ENCODE measurements at regions not wholly inside any gene's neighbourhood (a gene's known extent, or its start where the extent isn't known, plus 50 kb on each side); places are given as distances from the start of the nearest gene placed in this dataset.
"Not testable (repeated sequence)": the region's sequence is repeated elsewhere in the genome, so short reads cannot be mapped to it uniquely, and the experiment has no call there.

GRCh38 chr7:81407094-81407493 lies 362.8 kb downstream of the HGF start:
- no peaks in the 10 kb centered on the region for H3K36me3 ChIP-seq (ENCODE audit: control insufficient read depth in 5 of 5, insufficient read depth in 5 of 5, low read length in 5 of 5)
- H3K4me3 ChIP-seq (ENCODE audit: low read depth in 1 of 5, low read length in 5 of 5): no peak overlapping the region
- no peaks in the 10 kb centered on the region for H3K27me3 ChIP-seq (ENCODE audit: control insufficient read depth in 5 of 5, insufficient read depth in 4 of 5, low read length in 5 of 5)
- H3K9ac ChIP-seq (ENCODE audit: low read length in 5 of 5): no peak overlapping the region
- no peak overlapping the region for H3K27ac ChIP-seq (ENCODE audit: low read depth, low read length)
- no peaks in the 10 kb centered on the region for H3K4me1 ChIP-seq (ENCODE audit: control insufficient read depth in 5 of 5, insufficient read depth in 5 of 5, low read length in 5 of 5)
- H3K9me3 ChIP-seq (ENCODE audit: control insufficient read depth in 5 of 5, low read length in 5 of 5): no peaks in the 10 kb centered on the region

GRCh38 chr7:81404669-81405068 lies 365.2 kb downstream of the HGF start:
- H3K36me3 ChIP-seq (ENCODE audit: control insufficient read depth in 5 of 5, insufficient read depth in 5 of 5, low read length in 5 of 5): no peaks in the 10 kb centered on the region

GRCh38 chr7:81402227-81402626 lies 367.6 kb downstream of the HGF start:
- H3K27me3 ChIP-seq (ENCODE audit: control insufficient read depth in 5 of 5, insufficient read depth in 4 of 5, low read length in 5 of 5): no peaks in the 10 kb centered on the region
- H3K36me3 ChIP-seq (ENCODE audit: control insufficient read depth in 5 of 5, insufficient read depth in 5 of 5, low read length in 5 of 5): no peaks in the 10 kb centered on the region
- no peak overlapping the region for H3K4me3 ChIP-seq (ENCODE audit: low read depth in 1 of 5, low read length in 5 of 5)
- no peak overlapping the region for H3K27ac ChIP-seq (ENCODE audit: low read depth, low read length)
- no peaks in the 10 kb centered on the region for H3K9me3 ChIP-seq (ENCODE audit: control insufficient read depth in 5 of 5, low read length in 5 of 5)
- H3K9ac ChIP-seq (ENCODE audit: low read length in 5 of 5): no peak overlapping the region
- H3K4me1 ChIP-seq (ENCODE audit: control insufficient read depth in 5 of 5, insufficient read depth in 5 of 5, low read length in 5 of 5): no peaks in the 10 kb centered on the region

More at GRCh38 chr7:81404669-81405068, 365.2 kb downstream of the HGF start:
- no peaks in the 10 kb centered on the region for H3K4me1 ChIP-seq (ENCODE audit: control insufficient read depth in 5 of 5, insufficient read depth in 5 of 5, low read length in 5 of 5)
- no peak overlapping the region for H3K9ac ChIP-seq (ENCODE audit: low read length in 5 of 5)
- no peaks in the 10 kb centered on the region for H3K27me3 ChIP-seq (ENCODE audit: control insufficient read depth in 5 of 5, insufficient read depth in 4 of 5, low read length in 5 of 5)
- H3K9me3 ChIP-seq (ENCODE audit: control insufficient read depth in 5 of 5, low read length in 5 of 5): no peaks in the 10 kb centered on the region
- H3K4me3 ChIP-seq (ENCODE audit: low read depth in 1 of 5, low read length in 5 of 5): no peak overlapping the region
- no peak overlapping the region for H3K27ac ChIP-seq (ENCODE audit: low read depth, low read length)

GRCh38 chr7:81399471-81399870 lies 370.4 kb downstream of the HGF start:
- Histone ChIP-seq H3K9ac (ENCODE audit: low read length in 5 of 5) (no peak overlapping the region), H3K27ac (ENCODE audit: low read depth, low read length) (no peak overlapping the region), H3K36me3 (ENCODE audit: control insufficient read depth in 5 of 5, insufficient read depth in 5 of 5, low read length in 5 of 5) (no peaks in the 10 kb centered on the region), H3K4me3 (ENCODE audit: low read depth in 1 of 5, low read length in 5 of 5) (no peak overlapping the region), H3K4me1 (ENCODE audit: control insufficient read depth in 5 of 5, insufficient read depth in 5 of 5, low read length in 5 of 5) (no peaks in the 10 kb centered on the region), H3K27me3 (ENCODE audit: control insufficient read depth in 5 of 5, insufficient read depth in 4 of 5, low read length in 5 of 5) (no peaks in the 10 kb centered on the region), H3K9me3 (ENCODE audit: control insufficient read depth in 5 of 5, low read length in 5 of 5) (no peaks in the 10 kb centered on the region)

- no peaks in the 10 kb centered on the region for H3K27me3 ChIP-seq (ENCODE audit: control insufficient read depth in 5 of 5, insufficient read depth in 4 of 5, low read length in 5 of 5)
- no peak overlapping the region for H3K9ac ChIP-seq (ENCODE audit: low read length in 5 of 5)
- no peak overlapping the region for H3K27ac ChIP-seq (ENCODE audit: low read depth, low read length)
- no peaks in the 10 kb centered on the region for H3K36me3 ChIP-seq (ENCODE audit: control insufficient read depth in 5 of 5, insufficient read depth in 5 of 5, low read length in 5 of 5)
- H3K4me1 ChIP-seq (ENCODE audit: control insufficient read depth in 5 of 5, insufficient read depth in 5 of 5, low read length in 5 of 5): no peaks in the 10 kb centered on the region
- no peaks in the 10 kb centered on the region for H3K9me3 ChIP-seq (ENCODE audit: control insufficient read depth in 5 of 5, low read length in 5 of 5)
- H3K4me3 ChIP-seq (ENCODE audit: low read depth in 1 of 5, low read length in 5 of 5): no peak overlapping the region
Observed at GRCh38 chr7:81394029-81394428, 375.8 kb downstream of the HGF start.

GRCh38 chr7:81393018-81393417 lies 376.8 kb downstream of the HGF start:
- Histone ChIP-seq H3K27ac (ENCODE audit: low read depth, low read length) (no peak overlapping the region), H3K9ac (ENCODE audit: low read length in 5 of 5) (no peak overlapping the region), H3K9me3 (ENCODE audit: control insufficient read depth in 5 of 5, low read length in 5 of 5) (no peaks in the 10 kb centered on the region), H3K4me3 (ENCODE audit: low read depth in 1 of 5, low read length in 5 of 5) (no peak overlapping the region), H3K27me3 (ENCODE audit: control insufficient read depth in 5 of 5, insufficient read depth in 4 of 5, low read length in 5 of 5) (no peaks in the 10 kb centered on the region), H3K36me3 (ENCODE audit: control insufficient read depth in 5 of 5, insufficient read depth in 5 of 5, low read length in 5 of 5) (no peaks in the 10 kb centered on the region), H3K4me1 (ENCODE audit: control insufficient read depth in 5 of 5, insufficient read depth in 5 of 5, low read length in 5 of 5) (no peaks in the 10 kb centered on the region)

GRCh38 chr7:81385370-81385769 lies 384.5 kb downstream of the HGF start:
- Histone ChIP-seq H3K4me1 (ENCODE audit: control insufficient read depth in 5 of 5, insufficient read depth in 5 of 5, low read length in 5 of 5) (no peaks in the 10 kb centered on the region), H3K36me3 (ENCODE audit: control insufficient read depth in 5 of 5, insufficient read depth in 5 of 5, low read length in 5 of 5) (no peaks in the 10 kb centered on the region), H3K27me3 (ENCODE audit: control insufficient read depth in 5 of 5, insufficient read depth in 4 of 5, low read length in 5 of 5) (no peaks in the 10 kb centered on the region), H3K27ac (ENCODE audit: low read depth, low read length) (no peak overlapping the region), H3K4me3 (ENCODE audit: low read depth in 1 of 5, low read length in 5 of 5) (no peak overlapping the region), H3K9ac (ENCODE audit: low read length in 5 of 5) (no peak overlapping the region), H3K9me3 (ENCODE audit: control insufficient read depth in 5 of 5, low read length in 5 of 5) (no peaks in the 10 kb centered on the region)

GRCh38 chr7:81383846-81384245 lies 386.0 kb downstream of the HGF start:
- no peaks in the 10 kb centered on the region for H3K27me3 ChIP-seq (ENCODE audit: control insufficient read depth in 5 of 5, insufficient read depth in 4 of 5, low read length in 5 of 5)
- no peaks in the 10 kb centered on the region for H3K36me3 ChIP-seq (ENCODE audit: control insufficient read depth in 5 of 5, insufficient read depth in 5 of 5, low read length in 5 of 5)
- H3K9me3 ChIP-seq (ENCODE audit: control insufficient read depth in 5 of 5, low read length in 5 of 5): no peaks in the 10 kb centered on the region
- H3K4me3 ChIP-seq (ENCODE audit: low read depth in 1 of 5, low read length in 5 of 5): no peak overlapping the region
- no peak overlapping the region for H3K27ac ChIP-seq (ENCODE audit: low read depth, low read length)
- H3K9ac ChIP-seq (ENCODE audit: low read length in 5 of 5): no peak overlapping the region
- no peaks in the 10 kb centered on the region for H3K4me1 ChIP-seq (ENCODE audit: control insufficient read depth in 5 of 5, insufficient read depth in 5 of 5, low read length in 5 of 5)

GRCh38 chr7:81374641-81375040 lies 395.2 kb downstream of the HGF start:
- H3K27ac ChIP-seq (ENCODE audit: low read depth, low read length); H3K27me3 ChIP-seq (ENCODE audit: control insufficient read depth in 5 of 5, insufficient read depth in 4 of 5, low read length in 5 of 5); H3K36me3 ChIP-seq (ENCODE audit: control insufficient read depth in 5 of 5, insufficient read depth in 5 of 5, low read length in 5 of 5); H3K9ac ChIP-seq (ENCODE audit: low read length in 5 of 5); H3K4me3 ChIP-seq (ENCODE audit: low read depth in 1 of 5, low read length in 5 of 5); H3K4me1 ChIP-seq (ENCODE audit: control insufficient read depth in 5 of 5, insufficient read depth in 5 of 5, low read length in 5 of 5); H3K9me3 ChIP-seq (ENCODE audit: control insufficient read depth in 5 of 5, low read length in 5 of 5): not testable (repeated sequence)

GRCh38 chr7:81370822-81371221 lies 399.0 kb downstream of the HGF start:
- no peaks in the 10 kb centered on the region for H3K36me3 ChIP-seq (ENCODE audit: control insufficient read depth in 5 of 5, insufficient read depth in 5 of 5, low read length in 5 of 5)
- H3K9ac ChIP-seq (ENCODE audit: low read length in 5 of 5): no peak overlapping the region
- peaks cover 0 to 8% (median 0%) of the 10 kb centered on the region in 5 donors for H3K4me1 ChIP-seq (ENCODE audit: control insufficient read depth in 5 of 5, insufficient read depth in 5 of 5, low read length in 5 of 5)
- H3K9me3 ChIP-seq (ENCODE audit: control insufficient read depth in 5 of 5, low read length in 5 of 5): no peaks in the 10 kb centered on the region
- H3K27ac ChIP-seq (ENCODE audit: low read depth, low read length): no peak overlapping the region
- H3K27me3 ChIP-seq (ENCODE audit: control insufficient read depth in 5 of 5, insufficient read depth in 4 of 5, low read length in 5 of 5): no peaks in the 10 kb centered on the region
- no peak overlapping the region for H3K4me3 ChIP-seq (ENCODE audit: low read depth in 1 of 5, low read length in 5 of 5)

GRCh38 chr7:81367326-81367931 lies 402.4 kb downstream of the HGF start:
- peak overlapping the region; percentile 25 for H3K27ac ChIP-seq (ENCODE audit: low read depth, low read length)
- H3K4me3 ChIP-seq (ENCODE audit: low read depth in 1 of 5, low read length in 5 of 5): no peak overlapping the region
- no peak overlapping the region for H3K9ac ChIP-seq (ENCODE audit: low read length in 5 of 5)
- H3K27me3 ChIP-seq (ENCODE audit: control insufficient read depth in 5 of 5, insufficient read depth in 4 of 5, low read length in 5 of 5): no peaks in the 10 kb centered on the region
- no peaks in the 10 kb centered on the region for H3K36me3 ChIP-seq (ENCODE audit: control insufficient read depth in 5 of 5, insufficient read depth in 5 of 5, low read length in 5 of 5)
- no peaks in the 10 kb centered on the region for H3K9me3 ChIP-seq (ENCODE audit: control insufficient read depth in 5 of 5, low read length in 5 of 5)
- H3K4me1 ChIP-seq (ENCODE audit: control insufficient read depth in 5 of 5, insufficient read depth in 5 of 5, low read length in 5 of 5): peaks cover 0 to 8% (median 0%) of the 10 kb centered on the region in 5 donors
